ENCODE measurements at regions not wholly inside any gene's neighbourhood (a gene's known extent, or its start where the extent isn't known, plus 50 kb on each side); places are given as distances from the start of the nearest gene placed in this dataset.

DNA sequence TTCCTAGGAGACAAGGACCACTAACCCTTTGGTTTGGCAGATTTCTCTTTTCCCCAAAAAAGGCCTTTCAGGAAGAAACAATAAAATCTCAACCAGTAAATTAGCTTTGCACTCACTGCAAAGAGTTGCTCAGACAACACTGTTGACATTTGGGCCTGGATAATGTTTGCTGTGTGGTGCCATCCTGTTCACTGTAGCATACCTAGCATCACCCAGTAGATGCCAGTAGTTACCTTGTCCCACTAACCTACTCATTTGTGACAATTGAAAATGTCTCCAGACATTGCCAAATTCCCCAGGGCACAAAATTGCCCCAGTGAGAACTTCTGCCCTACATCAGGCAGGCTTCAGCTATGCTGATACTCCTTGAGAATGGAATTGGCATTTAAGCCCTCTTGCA, 177.0 kb upstream of the ERCC4 start:
- TF ChIP-seq EP300 (IDR thresholded peaks at IDR 0.05) (no peak), POLR2A (IDR thresholded peaks at IDR 0.05) (no peak), POLR2AphosphoS5 (IDR thresholded peaks at IDR 0.05) (no peak)
- TF ChIP-seq, protein P1, sequence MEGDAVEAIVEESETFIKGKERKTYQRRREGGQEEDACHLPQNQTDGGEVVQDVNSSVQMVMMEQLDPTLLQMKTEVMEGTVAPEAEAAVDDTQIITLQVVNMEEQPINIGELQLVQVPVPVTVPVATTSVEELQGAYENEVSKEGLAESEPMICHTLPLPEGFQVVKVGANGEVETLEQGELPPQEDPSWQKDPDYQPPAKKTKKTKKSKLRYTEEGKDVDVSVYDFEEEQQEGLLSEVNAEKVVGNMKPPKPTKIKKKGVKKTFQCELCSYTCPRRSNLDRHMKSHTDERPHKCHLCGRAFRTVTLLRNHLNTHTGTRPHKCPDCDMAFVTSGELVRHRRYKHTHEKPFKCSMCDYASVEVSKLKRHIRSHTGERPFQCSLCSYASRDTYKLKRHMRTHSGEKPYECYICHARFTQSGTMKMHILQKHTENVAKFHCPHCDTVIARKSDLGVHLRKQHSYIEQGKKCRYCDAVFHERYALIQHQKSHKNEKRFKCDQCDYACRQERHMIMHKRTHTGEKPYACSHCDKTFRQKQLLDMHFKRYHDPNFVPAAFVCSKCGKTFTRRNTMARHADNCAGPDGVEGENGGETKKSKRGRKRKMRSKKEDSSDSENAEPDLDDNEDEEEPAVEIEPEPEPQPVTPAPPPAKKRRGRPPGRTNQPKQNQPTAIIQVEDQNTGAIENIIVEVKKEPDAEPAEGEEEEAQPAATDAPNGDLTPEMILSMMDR (IDR thresholded peaks at IDR 0.05), result no peak

Measured in sigmoid colon (tissue), 4 donors.